NCI-H1092 treated with DMSO at 0.1 percent for 48 hours (cell line): ENCODE measurements at regions not wholly inside any gene's neighbourhood (a gene's known extent, or its start where the extent isn't known, plus 50 kb on each side); places are given as distances from the start of the nearest gene placed in this dataset.
A peak's percentile ranks its signal among the peaks of the same experiment; 100 is the strongest.

ENCODE experiments used
- DNase-seq: peaks from one replicate; lab custom pipeline; 2025; lab: John Stamatoyannopoulos, UW

DNA sequence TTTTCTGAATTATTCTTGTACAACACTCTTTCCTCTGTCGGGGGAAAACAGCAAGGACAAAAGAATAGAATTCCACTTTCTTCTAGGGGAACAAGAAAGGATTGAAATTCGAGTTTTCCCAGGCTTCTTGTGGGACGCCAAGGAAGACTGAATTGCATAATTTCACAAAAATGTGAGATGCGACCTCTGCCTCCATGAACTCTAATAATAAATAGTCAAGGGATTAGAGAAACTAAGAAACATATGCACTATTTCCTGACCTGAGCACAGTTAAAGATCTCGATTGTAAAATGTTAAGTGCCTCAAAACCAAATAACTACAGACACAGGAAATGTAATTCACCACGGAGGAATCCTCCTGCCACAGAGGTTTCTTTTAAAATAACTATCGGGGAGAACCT lies 117.3 kb upstream of the MARK1 start:
- no peak for DNase-seq

DNA sequence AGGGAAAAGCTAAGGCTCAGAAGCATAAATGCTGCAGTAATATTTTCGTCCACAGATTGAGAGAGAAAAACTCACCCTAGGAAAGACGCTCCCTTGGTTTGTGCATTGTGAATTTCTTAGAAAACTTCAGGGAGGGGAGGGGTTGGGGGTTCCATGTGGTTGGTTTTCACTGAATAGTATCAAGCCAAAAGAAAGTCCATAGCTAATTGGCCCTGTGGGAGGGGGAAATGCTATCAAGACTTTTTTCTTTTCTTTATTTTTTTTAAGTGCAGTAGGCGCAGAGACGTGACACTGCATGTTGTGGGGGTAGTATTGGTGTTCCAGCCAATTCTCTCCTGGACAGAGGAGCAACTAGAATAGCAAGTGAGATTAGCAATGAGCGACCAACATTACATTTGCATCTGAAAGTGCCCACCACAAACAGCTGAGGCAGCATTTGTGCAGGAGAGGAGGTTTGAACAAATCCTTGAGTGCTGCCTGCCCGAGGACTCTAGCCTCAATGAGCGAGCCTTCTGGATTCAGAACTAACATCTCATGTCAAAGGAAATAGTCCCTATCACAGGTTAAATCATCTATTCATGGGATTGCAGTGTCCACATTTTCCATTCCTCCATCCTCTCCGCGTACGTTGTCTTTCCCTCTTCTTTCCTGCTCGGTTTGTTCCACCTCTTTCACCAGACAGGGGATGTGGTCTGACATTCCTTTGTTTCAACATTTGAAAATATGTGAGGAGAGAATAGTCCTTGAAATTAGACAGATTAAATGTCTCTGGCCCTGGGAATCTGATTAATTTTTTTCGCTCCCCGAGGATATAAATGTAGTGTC lies 118.0 kb upstream of the MARK1 start:
- DNase-seq = no peak

GRCh38 chr1:220407191-220407590 lies 120.7 kb upstream of the MARK1 start:
- no peak for DNase-seq

- no peak for DNase-seq
These were observed 126.0 kb upstream of the RAB3GAP2 start for GRCh38 chr1:220398238-220398637.

DNA sequence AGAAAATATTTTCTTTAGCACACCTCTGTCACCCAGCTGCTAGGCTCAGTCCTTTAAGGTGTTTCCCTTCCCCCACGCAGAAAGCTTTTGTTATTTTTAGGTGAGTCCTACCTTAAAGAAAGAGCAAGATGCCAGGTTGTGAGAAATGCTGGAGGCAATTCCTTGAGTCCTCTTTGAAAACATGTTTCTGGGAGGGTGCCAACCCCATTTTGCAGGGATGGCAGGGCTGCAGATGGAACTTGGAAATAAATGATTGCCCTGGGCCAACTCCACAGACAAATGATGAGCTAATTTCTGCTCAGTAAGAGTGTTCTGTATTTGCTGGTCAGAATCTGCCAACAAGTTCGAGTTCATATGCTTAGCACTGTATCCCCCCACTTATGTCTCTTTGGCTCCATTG lies 119.2 kb upstream of the RAB3GAP2 start:
- no peak for DNase-seq

DNA sequence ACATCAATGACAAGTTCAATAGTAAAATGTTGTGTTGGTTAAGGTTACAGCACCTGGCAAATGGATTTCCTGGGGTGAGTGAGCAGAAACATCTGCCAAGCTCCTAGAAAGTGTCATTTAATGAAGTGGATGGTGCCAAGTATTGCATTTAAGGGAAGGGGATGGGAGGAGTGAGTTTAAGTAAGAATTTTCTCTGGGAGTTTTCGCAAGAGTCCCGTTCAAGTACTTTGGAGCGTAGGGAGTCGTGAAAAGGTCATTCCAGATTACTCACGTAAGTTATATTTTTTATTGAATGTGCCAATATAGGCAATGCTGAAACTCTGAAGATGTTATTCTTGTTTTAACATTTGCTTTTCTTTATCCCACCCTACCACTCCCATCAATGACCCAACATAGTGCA lies 117.4 kb upstream of the RAB3GAP2 start:
- peak; percentile 28 for DNase-seq

- no peak for DNase-seq
These were observed 114.4 kb upstream of the RAB3GAP2 start for GRCh38 chr1:220386494-220387195.

DNA sequence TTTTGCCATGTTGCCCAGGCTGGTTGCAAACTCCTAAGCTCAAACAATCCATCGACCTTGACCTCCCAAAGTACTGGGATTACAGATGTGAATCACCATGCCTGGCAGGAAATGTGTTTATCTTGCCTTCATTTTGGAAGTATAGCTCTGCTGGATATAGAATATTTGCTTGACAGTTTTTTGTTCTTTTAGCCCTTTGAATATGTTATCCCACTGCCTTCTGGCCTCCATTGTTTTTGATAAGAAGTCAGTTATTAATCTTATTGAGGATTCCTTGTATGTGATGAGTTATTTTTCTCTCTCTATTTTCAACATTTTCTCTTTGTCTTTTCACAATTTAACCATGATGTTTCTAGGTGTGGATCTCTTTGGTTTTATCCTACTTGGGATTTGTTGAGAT lies 112.9 kb upstream of the RAB3GAP2 start:
- no peak for DNase-seq

DNA sequence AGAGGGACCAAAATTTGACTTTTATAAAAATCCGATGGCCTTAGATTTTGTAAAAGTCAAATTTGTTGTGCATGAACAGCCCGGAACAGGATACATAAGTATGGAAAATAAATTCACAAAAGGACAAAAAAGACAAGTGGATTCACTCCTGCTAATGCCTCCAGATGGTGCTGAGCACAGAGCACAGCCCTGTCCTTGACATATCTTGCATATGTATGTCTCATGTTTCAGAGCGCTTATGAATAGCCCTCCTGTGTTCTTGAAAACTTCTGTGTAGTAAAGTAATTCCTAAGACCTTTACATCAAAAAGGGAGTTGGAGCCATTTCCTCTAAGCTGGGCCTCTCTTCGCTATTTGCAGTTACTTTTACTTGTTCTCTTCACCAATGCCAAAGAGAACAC lies 110.7 kb upstream of the RAB3GAP2 start:
- no peak for DNase-seq

DNA sequence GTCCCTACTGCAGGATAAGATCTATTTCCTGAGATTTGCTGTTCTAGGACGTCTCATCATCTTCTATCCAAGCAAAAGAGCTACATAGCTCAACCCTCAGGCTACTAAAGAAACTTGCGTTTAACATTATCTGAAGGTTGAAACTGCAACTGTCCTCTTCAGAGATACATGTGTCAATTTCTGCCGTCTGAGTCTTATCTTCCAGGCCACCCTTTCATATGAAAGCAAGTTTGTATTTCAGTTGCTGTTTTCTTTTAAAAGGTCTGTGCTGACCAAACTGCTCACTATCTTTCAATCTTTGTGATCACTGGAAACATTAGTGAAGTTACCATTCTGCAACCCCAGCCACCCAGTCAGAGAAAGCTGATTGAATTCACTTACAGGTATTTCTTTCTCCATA lies 108.6 kb upstream of the RAB3GAP2 start:
- no peak for DNase-seq

DNA sequence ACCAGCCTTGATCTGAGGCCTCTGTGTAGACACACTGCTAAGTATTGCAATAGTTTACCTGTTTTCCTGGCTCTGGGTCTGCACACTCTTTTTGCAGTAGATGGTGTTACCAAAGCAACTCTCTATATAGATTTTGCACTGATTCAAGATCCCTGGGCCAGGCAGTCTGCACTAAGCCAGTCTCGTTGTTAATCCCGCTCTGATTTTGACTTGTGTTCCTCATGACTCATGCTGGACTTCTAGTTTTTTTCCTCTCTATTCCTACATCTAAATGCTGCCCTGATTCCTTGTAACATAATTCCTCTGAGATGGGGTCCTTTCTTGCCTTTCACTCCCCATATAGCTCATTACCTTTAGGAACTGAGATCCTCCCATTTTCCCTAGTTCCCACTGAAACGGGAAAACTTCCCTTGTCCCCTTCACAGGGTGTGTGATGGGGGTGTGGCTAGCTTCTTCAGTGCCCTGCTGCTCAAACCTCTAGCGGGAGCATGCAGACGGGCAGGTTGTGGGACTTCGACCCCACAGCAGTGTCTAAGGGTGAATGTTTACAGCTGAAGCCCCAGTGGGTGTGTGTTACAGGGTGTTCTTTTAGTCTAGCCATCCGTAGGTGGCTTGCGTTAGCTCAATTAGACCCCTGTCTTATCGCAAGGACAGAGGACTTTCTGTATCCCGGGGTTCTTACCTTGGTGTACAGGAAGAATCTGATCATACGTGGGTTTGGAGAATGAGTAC lies 106.5 kb upstream of the RAB3GAP2 start:
- no peak for DNase-seq

DNA sequence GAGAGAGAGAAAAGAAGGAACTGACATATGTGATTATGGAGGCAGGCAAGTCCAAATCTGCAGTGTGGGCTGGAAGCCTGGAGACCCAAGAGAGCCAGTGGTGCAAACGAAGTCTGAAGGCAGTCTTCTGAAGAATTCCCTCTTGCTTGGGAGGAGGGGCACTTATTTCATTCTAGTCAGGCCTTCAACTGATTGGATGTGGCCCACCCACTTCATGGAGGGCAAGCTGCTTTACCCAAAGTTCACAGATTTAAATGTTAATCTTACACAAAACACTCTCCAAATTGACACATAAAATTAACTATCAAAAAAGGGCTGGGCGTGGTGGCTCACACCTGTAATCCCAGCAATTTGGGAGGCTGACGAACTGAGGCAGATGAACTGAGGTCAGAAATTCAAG lies 103.5 kb upstream of the RAB3GAP2 start:
- DNase-seq = no peak

DNA sequence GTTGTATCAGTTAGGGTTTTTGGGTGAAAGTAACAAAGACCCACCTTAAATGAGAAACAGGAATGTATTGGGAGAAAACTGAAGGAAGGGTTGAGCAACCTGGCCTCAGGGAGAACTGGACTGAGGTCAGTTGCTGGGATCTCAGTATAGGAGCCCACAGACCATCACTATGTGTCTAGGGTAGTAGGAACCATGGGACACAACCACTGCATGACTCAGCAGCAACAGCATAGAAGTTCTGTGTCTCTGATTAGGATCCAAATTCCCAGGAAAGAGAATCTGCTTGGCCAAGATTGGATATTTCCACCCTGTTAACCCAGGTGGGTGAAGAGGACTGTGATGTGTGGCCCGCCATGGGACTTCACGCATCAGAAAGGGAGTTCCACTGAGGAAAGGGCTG lies 102.2 kb upstream of the RAB3GAP2 start:
- DNase-seq = no peak

DNA sequence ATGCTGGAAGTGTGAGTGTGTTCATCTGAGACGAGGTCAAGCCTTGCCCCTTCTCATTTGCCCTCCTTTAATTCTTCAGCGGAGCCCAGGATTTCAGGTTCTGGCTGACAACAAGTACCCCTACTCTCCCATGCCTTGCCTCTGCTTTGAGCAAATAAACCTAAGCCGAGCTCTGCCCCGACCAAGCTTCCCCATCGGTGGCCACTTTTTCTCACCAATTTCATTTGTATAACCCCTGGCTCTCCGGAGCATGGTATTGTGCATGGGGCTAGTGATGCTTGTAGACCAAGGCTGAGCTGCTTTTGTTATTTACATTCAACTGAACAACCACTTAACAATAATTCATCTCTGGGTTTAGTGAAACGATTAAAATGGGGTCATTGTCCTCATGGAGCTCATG lies 100.2 kb upstream of the RAB3GAP2 start:
- DNase-seq = no peak

DNA sequence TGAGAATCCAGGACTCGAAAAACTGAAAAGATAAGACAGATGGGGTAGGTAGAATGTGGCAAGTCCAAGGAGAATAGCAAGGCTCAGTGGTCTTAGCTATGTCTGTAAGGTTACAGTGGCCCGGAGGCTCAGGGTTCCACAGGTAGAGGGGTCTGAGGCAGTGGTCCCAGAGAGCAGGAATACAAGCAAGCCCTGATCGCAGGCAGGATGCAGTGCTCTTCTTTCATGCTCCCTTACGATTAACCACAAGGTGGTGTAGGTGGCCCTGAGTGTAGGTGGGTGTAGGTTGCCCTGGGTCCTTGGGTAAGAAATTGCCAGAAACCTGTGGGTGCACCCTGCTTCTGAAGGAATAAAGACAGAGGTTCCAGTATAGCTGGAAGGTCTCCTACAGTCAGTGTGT lies 99.1 kb upstream of the RAB3GAP2 start:
- peak; percentile 15 for DNase-seq

DNA sequence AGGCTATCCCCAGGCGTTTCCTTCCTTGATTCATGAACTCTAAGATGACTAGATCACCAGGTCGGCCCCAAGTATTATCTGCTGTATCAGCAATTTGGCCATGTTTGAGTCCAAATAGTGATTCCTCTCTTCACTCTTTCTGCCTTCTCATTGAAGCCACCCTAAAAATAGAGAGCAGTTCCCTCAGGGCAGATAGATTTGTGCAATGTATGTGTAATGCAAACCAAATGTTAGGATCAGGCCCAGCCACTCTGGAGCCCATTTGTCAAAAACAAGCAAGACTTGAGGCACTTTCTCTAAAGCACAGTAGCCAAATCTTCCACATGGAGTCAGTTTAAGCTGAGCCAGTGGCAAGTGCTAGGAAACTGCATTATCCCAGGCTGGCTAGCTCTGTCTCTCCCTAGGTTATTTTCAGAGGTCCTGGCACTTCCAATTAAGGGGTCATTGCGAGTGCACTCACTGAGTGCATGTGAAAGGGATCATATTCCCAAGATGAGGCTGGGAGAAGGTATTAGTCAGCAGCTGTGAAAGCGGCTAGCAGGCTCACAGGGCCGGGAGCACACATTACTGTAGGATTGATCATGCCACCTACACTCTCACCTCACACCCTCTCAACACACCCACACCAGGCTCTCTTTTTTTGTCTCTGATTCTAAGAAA lies 97.9 kb upstream of the RAB3GAP2 start:
- peak; percentile 73 for DNase-seq

GRCh38 chr1:220369511-220369910 lies 97.3 kb upstream of the RAB3GAP2 start:
- no peak for DNase-seq

DNA sequence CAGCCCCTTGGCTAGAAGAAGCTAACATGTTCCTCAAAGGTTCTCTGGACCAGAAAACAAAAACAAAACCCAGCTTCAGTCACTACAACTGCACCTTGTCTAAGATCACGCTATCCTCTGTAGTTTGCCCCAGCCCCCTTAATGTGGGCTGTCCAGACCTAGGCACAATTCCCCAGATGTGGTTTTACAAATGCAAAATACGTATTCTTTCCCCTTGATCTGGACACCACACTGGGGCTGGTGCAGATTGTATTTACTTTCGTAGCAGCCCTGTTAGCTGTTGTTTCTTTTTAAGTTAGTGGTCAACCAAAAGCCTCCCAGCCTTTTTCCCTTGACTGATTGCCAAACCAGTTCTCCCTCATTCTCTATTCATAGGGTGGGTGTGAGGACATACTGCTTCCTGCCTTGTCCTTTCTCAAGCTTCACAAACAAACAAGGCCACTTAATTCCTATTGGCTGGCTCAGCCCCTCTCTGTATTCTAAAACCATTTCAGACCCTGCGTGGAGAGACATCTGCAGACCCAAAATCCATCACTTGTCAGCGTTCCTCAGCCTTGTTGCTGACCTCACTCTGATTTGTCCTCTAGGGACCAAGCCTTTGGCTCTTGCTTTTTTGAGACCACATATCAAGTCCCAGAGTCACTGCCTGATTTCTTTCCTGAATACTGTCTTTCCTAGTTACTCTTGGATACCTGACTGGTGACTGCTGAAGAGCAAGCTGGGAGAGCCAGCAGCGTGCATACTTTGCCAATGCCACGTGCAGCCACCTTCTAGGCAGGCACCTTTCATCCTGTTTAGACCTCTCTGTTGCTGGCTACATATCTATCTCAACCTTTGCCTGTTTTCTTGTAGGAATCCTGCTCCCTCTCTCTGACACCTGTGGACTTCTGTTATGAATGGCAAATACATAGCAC lies 96.4 kb upstream of the RAB3GAP2 start:
- DNase-seq = no peak

DNA sequence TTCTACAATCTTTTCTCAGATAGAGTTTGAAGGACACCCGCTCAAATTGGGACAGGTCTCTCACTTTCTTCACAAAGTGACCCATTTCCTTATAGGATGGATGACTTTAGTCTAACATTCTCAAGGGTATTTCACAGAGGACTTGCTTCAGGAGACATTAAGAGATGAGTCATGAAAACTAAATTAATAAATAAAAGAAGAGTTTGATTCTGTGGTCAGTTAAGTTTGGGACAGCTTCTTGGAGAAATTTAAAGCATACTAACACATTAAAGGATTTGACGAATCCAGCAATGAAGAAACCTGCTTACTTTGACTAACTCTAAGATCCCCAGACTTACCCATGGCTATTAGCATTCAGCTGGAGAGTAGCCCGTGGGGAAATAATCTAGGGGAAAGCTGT lies 95.6 kb upstream of the RAB3GAP2 start:
- DNase-seq = no peak

GRCh38 chr1:220366269-220366668 lies 94.0 kb upstream of the RAB3GAP2 start:
- DNase-seq = no peak

- no peak for DNase-seq
These were observed 91.1 kb upstream of the RAB3GAP2 start for GRCh38 chr1:220363196-220363837.
